ENCODE measurements at regions not wholly inside any gene's neighbourhood (a gene's known extent, or its start where the extent isn't known, plus 50 kb on each side); places are given as distances from the start of the nearest gene placed in this dataset.
"Not testable (repeated sequence)": the region's sequence is repeated elsewhere in the genome, so short reads cannot be mapped to it uniquely, and the experiment has no call there.

- H3K36me3 ChIP-seq (ENCODE audit: control insufficient read depth, insufficient read depth, low read length) = no peaks in the 10 kb centered on the region
- H3K27me3 ChIP-seq (ENCODE audit: control insufficient read depth, insufficient read depth, low read length) = no peaks in the 10 kb centered on the region
- DNase-seq = no peak
- H3K9me3 ChIP-seq (ENCODE audit: control insufficient read depth, low read depth, low read length) = no peaks in the 10 kb centered on the region
- 63% methylated on average over 1 of the region's 1 CpG for WGBS (ENCODE audit: insufficient coverage, low lambda C conversion rate)
- H3K4me3 ChIP-seq (ENCODE audit: low read length) = no peak overlapping the region
- H3K4me1 ChIP-seq (ENCODE audit: control insufficient read depth, insufficient read depth, low read length) = no peaks in the 10 kb centered on the region
- no peak overlapping the region for H3K27ac ChIP-seq (ENCODE audit: low read length)
Observed at GRCh38 chr12:93996321-93996720, 152.1 kb upstream of the PLXNC1 start.

- no peak for DNase-seq
- Histone ChIP-seq H3K27me3 (ENCODE audit: control insufficient read depth, insufficient read depth, low read length) (no peaks in the 10 kb centered on the region), H3K27ac (ENCODE audit: low read length) (no peak overlapping the region), H3K4me1 (ENCODE audit: control insufficient read depth, insufficient read depth, low read length) (no peaks in the 10 kb centered on the region), H3K36me3 (ENCODE audit: control insufficient read depth, insufficient read depth, low read length) (no peaks in the 10 kb centered on the region), H3K9me3 (ENCODE audit: control insufficient read depth, low read depth, low read length) (no peaks in the 10 kb centered on the region), H3K4me3 (ENCODE audit: low read length) (no peak overlapping the region)
- no CpG with 5 or more reads among the region's 1 CpG for WGBS (ENCODE audit: insufficient coverage, low lambda C conversion rate)
Observed at GRCh38 chr12:94001691-94002090, 146.7 kb upstream of the PLXNC1 start.

GRCh38 chr12:94002925-94003324 is 145.5 kb upstream of the PLXNC1 start:
- not testable (repeated sequence) for H3K4me1 ChIP-seq (ENCODE audit: control insufficient read depth, insufficient read depth, low read length); H3K9me3 ChIP-seq (ENCODE audit: control insufficient read depth, low read depth, low read length); H3K36me3 ChIP-seq (ENCODE audit: control insufficient read depth, insufficient read depth, low read length); DNase-seq; H3K27ac ChIP-seq (ENCODE audit: low read length); H3K4me3 ChIP-seq (ENCODE audit: low read length); H3K27me3 ChIP-seq (ENCODE audit: control insufficient read depth, insufficient read depth, low read length)
- WGBS (ENCODE audit: insufficient coverage, low lambda C conversion rate) = no CpG with 5 or more reads among the region's 1 CpG

- H3K4me1 ChIP-seq (ENCODE audit: control insufficient read depth, insufficient read depth, low read length); H3K36me3 ChIP-seq (ENCODE audit: control insufficient read depth, insufficient read depth, low read length); H3K4me3 ChIP-seq (ENCODE audit: low read length); H3K27ac ChIP-seq (ENCODE audit: low read length); H3K9me3 ChIP-seq (ENCODE audit: control insufficient read depth, low read depth, low read length); H3K27me3 ChIP-seq (ENCODE audit: control insufficient read depth, insufficient read depth, low read length); DNase-seq: not testable (repeated sequence)
- WGBS (ENCODE audit: insufficient coverage, low lambda C conversion rate) = no CpG with 5 or more reads among the region's 6 CpGs
Observed at GRCh38 chr12:94007833-94008232, 140.5 kb upstream of the PLXNC1 start.

GRCh38 chr12:94010307-94010706 is 138.1 kb upstream of the PLXNC1 start:
- no peak for DNase-seq
- WGBS (ENCODE audit: insufficient coverage, low lambda C conversion rate) = no CpG with 5 or more reads among the region's 3 CpGs
- Histone ChIP-seq H3K36me3 (ENCODE audit: control insufficient read depth, insufficient read depth, low read length) (no peaks in the 10 kb centered on the region), H3K9me3 (ENCODE audit: control insufficient read depth, low read depth, low read length) (no peaks in the 10 kb centered on the region), H3K27ac (ENCODE audit: low read length) (no peak overlapping the region), H3K4me3 (ENCODE audit: low read length) (no peak overlapping the region), H3K27me3 (ENCODE audit: control insufficient read depth, insufficient read depth, low read length) (no peaks in the 10 kb centered on the region), H3K4me1 (ENCODE audit: control insufficient read depth, insufficient read depth, low read length) (no peaks in the 10 kb centered on the region)

GRCh38 chr12:94012071-94012470 is 136.3 kb upstream of the PLXNC1 start:
- Histone ChIP-seq H3K27me3 (ENCODE audit: control insufficient read depth, insufficient read depth, low read length) (no peaks in the 10 kb centered on the region), H3K9me3 (ENCODE audit: control insufficient read depth, low read depth, low read length) (peaks cover 4% of the 10 kb centered on the region), H3K4me3 (ENCODE audit: low read length) (no peak overlapping the region), H3K36me3 (ENCODE audit: control insufficient read depth, insufficient read depth, low read length) (no peaks in the 10 kb centered on the region), H3K4me1 (ENCODE audit: control insufficient read depth, insufficient read depth, low read length) (no peaks in the 10 kb centered on the region), H3K27ac (ENCODE audit: low read length) (no peak overlapping the region)
- WGBS (ENCODE audit: insufficient coverage, low lambda C conversion rate) = no CpG with 5 or more reads among the region's 2 CpGs
- DNase-seq = no peak

GRCh38 chr12:94012590-94012989 is 135.8 kb upstream of the PLXNC1 start:
- Histone ChIP-seq H3K27ac (ENCODE audit: low read length) (no peak overlapping the region), H3K36me3 (ENCODE audit: control insufficient read depth, insufficient read depth, low read length) (no peaks in the 10 kb centered on the region), H3K9me3 (ENCODE audit: control insufficient read depth, low read depth, low read length) (peaks cover 8% of the 10 kb centered on the region), H3K27me3 (ENCODE audit: control insufficient read depth, insufficient read depth, low read length) (no peaks in the 10 kb centered on the region), H3K4me1 (ENCODE audit: control insufficient read depth, insufficient read depth, low read length) (no peaks in the 10 kb centered on the region), H3K4me3 (ENCODE audit: low read length) (no peak overlapping the region)
- no peak for DNase-seq
- no CpG with 5 or more reads among the region's 1 CpG for WGBS (ENCODE audit: insufficient coverage, low lambda C conversion rate)

GRCh38 chr12:94017247-94017646 is 131.1 kb upstream of the PLXNC1 start:
- H3K36me3 ChIP-seq (ENCODE audit: control insufficient read depth, insufficient read depth, low read length); H3K27me3 ChIP-seq (ENCODE audit: control insufficient read depth, insufficient read depth, low read length); DNase-seq; H3K4me1 ChIP-seq (ENCODE audit: control insufficient read depth, insufficient read depth, low read length); H3K27ac ChIP-seq (ENCODE audit: low read length); H3K4me3 ChIP-seq (ENCODE audit: low read length): not testable (repeated sequence)
- peaks cover 14% of the 10 kb centered on the region for H3K9me3 ChIP-seq (ENCODE audit: control insufficient read depth, low read depth, low read length)
- no CpG with 5 or more reads among the region's 2 CpGs for WGBS (ENCODE audit: insufficient coverage, low lambda C conversion rate)

- H3K27me3 ChIP-seq (ENCODE audit: control insufficient read depth, insufficient read depth, low read length) = no peaks in the 10 kb centered on the region
- no peak overlapping the region for H3K27ac ChIP-seq (ENCODE audit: low read length)
- no peaks in the 10 kb centered on the region for H3K36me3 ChIP-seq (ENCODE audit: control insufficient read depth, insufficient read depth, low read length)
- no CpG with 5 or more reads among the region's 1 CpG for WGBS (ENCODE audit: insufficient coverage, low lambda C conversion rate)
- no peaks in the 10 kb centered on the region for H3K4me1 ChIP-seq (ENCODE audit: control insufficient read depth, insufficient read depth, low read length)
- DNase-seq = no peak
- peaks cover 14% of the 10 kb centered on the region for H3K9me3 ChIP-seq (ENCODE audit: control insufficient read depth, low read depth, low read length)
- no peak overlapping the region for H3K4me3 ChIP-seq (ENCODE audit: low read length)
Observed at GRCh38 chr12:94020335-94020734, 128.0 kb upstream of the PLXNC1 start.

- no peaks in the 10 kb centered on the region for H3K9me3 ChIP-seq (ENCODE audit: control insufficient read depth, low read depth, low read length)
- no peak overlapping the region for H3K4me3 ChIP-seq (ENCODE audit: low read length)
- H3K36me3 ChIP-seq (ENCODE audit: control insufficient read depth, insufficient read depth, low read length) = no peaks in the 10 kb centered on the region
- no peaks in the 10 kb centered on the region for H3K4me1 ChIP-seq (ENCODE audit: control insufficient read depth, insufficient read depth, low read length)
- no peak overlapping the region for H3K27ac ChIP-seq (ENCODE audit: low read length)
- no peaks in the 10 kb centered on the region for H3K27me3 ChIP-seq (ENCODE audit: control insufficient read depth, insufficient read depth, low read length)
- no peak for DNase-seq
Observed at GRCh38 chr12:94023879-94024278, 124.5 kb upstream of the PLXNC1 start.

- Histone ChIP-seq H3K36me3 (ENCODE audit: control insufficient read depth, insufficient read depth, low read length) (no peaks in the 10 kb centered on the region), H3K9me3 (ENCODE audit: control insufficient read depth, low read depth, low read length) (no peaks in the 10 kb centered on the region), H3K4me3 (ENCODE audit: low read length) (no peak overlapping the region), H3K4me1 (ENCODE audit: control insufficient read depth, insufficient read depth, low read length) (no peaks in the 10 kb centered on the region), H3K27me3 (ENCODE audit: control insufficient read depth, insufficient read depth, low read length) (no peaks in the 10 kb centered on the region), H3K27ac (ENCODE audit: low read length) (no peak overlapping the region)
- no CpG with 5 or more reads among the region's 4 CpGs for WGBS (ENCODE audit: insufficient coverage, low lambda C conversion rate)
- DNase-seq = no peak
Observed at GRCh38 chr12:94025068-94025467, 123.3 kb upstream of the PLXNC1 start.
